H9 (cell line): ENCODE measurements at regions not wholly inside any gene's neighbourhood (a gene's known extent, or its start where the extent isn't known, plus 50 kb on each side); places are given as distances from the start of the nearest gene placed in this dataset.

Experiments
- DNase-seq: peaks from one replicate; pipeline ENCODE4 v3.0.0-alpha.2; 2017
- H2AFZ ChIP-seq: one replicate; pipeline ENCODE4 v1.6.1; 2013; ENCODE audit warnings: mild to moderate bottlenecking, low read length, control low read depth, moderate library complexity
- H2AK5ac ChIP-seq: 2 replicates; pipeline ENCODE4 v1.6.1; 2013; ENCODE audit warnings: low read length, control low read depth, mixed read lengths; ENCODE audit not compliant: insufficient read length
- H2BK120ac ChIP-seq: one replicate; pipeline ENCODE4 v1.6.1; 2013; ENCODE audit warnings: low read depth, mild to moderate bottlenecking, low read length, control low read depth, inconsistent platforms; ENCODE audit not compliant: poor library complexity, severe bottlenecking
- H2BK12ac ChIP-seq: 2 replicates; pipeline ENCODE4 v1.6.1; 2013; ENCODE audit warnings: low read length, control low read depth, mixed read lengths, low read depth; ENCODE audit not compliant: insufficient read length
- H2BK15ac ChIP-seq: 2 replicates; pipeline ENCODE4 v1.6.1; 2013; ENCODE audit warnings: low read depth, low read length, control low read depth
- H2BK20ac ChIP-seq: one replicate; pipeline ENCODE4 v1.6.1; 2013; ENCODE audit warnings: low read depth, mild to moderate bottlenecking, low read length, control low read depth, inconsistent platforms; ENCODE audit not compliant: poor library complexity, severe bottlenecking
- H2BK5ac ChIP-seq: 2 replicates; pipeline ENCODE4 v1.6.1; 2013; ENCODE audit warnings: low read length, control low read depth, mixed read lengths; ENCODE audit not compliant: insufficient read length
- H3K14ac ChIP-seq: 2 replicates; pipeline ENCODE4 v1.6.1; 2013; ENCODE audit warnings: low read length, control low read depth; ENCODE audit not compliant: insufficient read depth
- H3K18ac ChIP-seq: 2 replicates; pipeline ENCODE4 v1.6.1; 2013; ENCODE audit warnings: low read depth, mild to moderate bottlenecking, mixed read lengths, low read length, control low read depth; ENCODE audit not compliant: insufficient read length
- H3K23ac ChIP-seq: 2 replicates; pipeline ENCODE4 v1.6.1; 2013; ENCODE audit warnings: low read length, control low read depth, mixed read lengths, low read depth; ENCODE audit not compliant: insufficient read length
- H3K23me2 ChIP-seq: 2 replicates; pipeline ENCODE4 v1.6.1; 2013; ENCODE audit warnings: low read depth, mild to moderate bottlenecking, mixed read lengths, low read length, control low read depth; ENCODE audit not compliant: insufficient read length, poor library complexity, severe bottlenecking
- H3K27ac ChIP-seq: 2 replicates; pipeline ENCODE4 v1.5.1; 2013; ENCODE audit warnings: low read length, control low read depth, mixed read lengths, low read depth; ENCODE audit not compliant: insufficient read length
- H3K27me3 ChIP-seq: 2 replicates; pipeline ENCODE4 v1.6.1; 2013; ENCODE audit warnings: low read length, control low read depth, inconsistent platforms; ENCODE audit not compliant: insufficient read depth
- H3K4ac ChIP-seq: 2 replicates; pipeline ENCODE4 v1.6.1; 2013; ENCODE audit warnings: low read depth, mild to moderate bottlenecking, control low read depth, inconsistent platforms, low read length, moderate library complexity
- H3K4me1 ChIP-seq: 2 replicates; pipeline ENCODE4 v1.6.1; 2013; ENCODE audit warnings: low read length, control low read depth, inconsistent platforms; ENCODE audit not compliant: insufficient read depth
- H3K4me2 ChIP-seq: 2 replicates; pipeline ENCODE4 v1.6.1; 2013; ENCODE audit warnings: low read length, control low read depth, mixed read lengths; ENCODE audit not compliant: insufficient read length, insufficient read depth
- H3K56ac ChIP-seq: 2 replicates; pipeline ENCODE4 v1.6.1; 2013; ENCODE audit warnings: low read depth, mild to moderate bottlenecking, mixed read lengths, low read length, control low read depth; ENCODE audit not compliant: insufficient read length
- H3K79me1 ChIP-seq: 2 replicates; pipeline ENCODE4 v1.6.1; 2013; ENCODE audit warnings: low read depth, mild to moderate bottlenecking, moderate library complexity, low read length, control low read depth, inconsistent platforms; ENCODE audit not compliant: insufficient read depth, poor library complexity, severe bottlenecking
- H3K79me2 ChIP-seq: 2 replicates; pipeline ENCODE4 v1.6.1; 2013; ENCODE audit warnings: low read length, control low read depth, inconsistent platforms; ENCODE audit not compliant: insufficient read depth
- H3K9ac ChIP-seq: 2 replicates; pipeline ENCODE4 v1.6.1; 2013; ENCODE audit warnings: low read length, control low read depth, mixed read lengths; ENCODE audit not compliant: insufficient read length; ENCODE audit errors: extremely low read depth
- H3K9me3 ChIP-seq: one replicate; pipeline ENCODE4 v1.6.1; 2013; ENCODE audit warnings: low read depth, low read length, inconsistent platforms; ENCODE audit not compliant: control insufficient read depth
- H3T11ph ChIP-seq: one replicate; pipeline ENCODE4 v1.6.1; 2013; ENCODE audit warnings: mild to moderate bottlenecking, low read length, control low read depth, inconsistent platforms
- H4K20me1 ChIP-seq: one replicate; pipeline ENCODE4 v1.6.1; 2013; ENCODE audit not compliant: control insufficient read depth, insufficient read length, insufficient read depth
- H4K5ac ChIP-seq: 2 replicates; pipeline ENCODE4 v1.6.1; 2013; ENCODE audit warnings: low read depth, mild to moderate bottlenecking, mixed read lengths, low read length, control low read depth; ENCODE audit not compliant: insufficient read length
- H4K8ac ChIP-seq: replicated peaks from 2 replicates; pipeline ENCODE4 v1.6.1; 2013; ENCODE audit warnings: low read length, control low read depth, mixed read lengths, low read depth; ENCODE audit not compliant: insufficient read length
- H4K91ac ChIP-seq: 2 replicates; pipeline ENCODE4 v1.6.1; 2013; ENCODE audit warnings: low read depth, mild to moderate bottlenecking, moderate library complexity, mixed read lengths, low read length, control low read depth; ENCODE audit not compliant: insufficient read length
- H3K27ac Mint-ChIP-seq, 3 experiments: 2 replicates in 2 of 3; 3 replicates in 1 of 3; pipeline ENCODE4 v1.8.0; 2020 to 2021; ENCODE audit warnings: mixed read lengths in 3 of 3, mild to moderate bottlenecking in 1 of 3, moderate library complexity in 1 of 3
- H3K27me3 Mint-ChIP-seq: 2 replicates; pipeline ENCODE4 v1.8.0; 2021; ENCODE audit warnings: low read depth, mild to moderate bottlenecking, moderate library complexity, mixed read lengths
- H3K36me3 Mint-ChIP-seq, 3 experiments: 2 replicates in 2 of 3; 3 replicates in 1 of 3; pipeline ENCODE4 v1.8.0; 2020 to 2021; ENCODE audit warnings: low read depth in 3 of 3, mixed read lengths in 3 of 3; ENCODE audit not compliant: insufficient read depth in 1 of 3
- H3K4me1 Mint-ChIP-seq, 2 experiments: 2 replicates each; pipeline ENCODE4 v1.8.0; 2020; ENCODE audit warnings: mixed read lengths in 2 of 2
- H3K4me3 Mint-ChIP-seq, 2 experiments: 2 replicates in 1 of 2; 3 replicates in 1 of 2; pipeline ENCODE4 v1.8.0; 2020 to 2021; ENCODE audit warnings: mild to moderate bottlenecking in 2 of 2, mixed read lengths in 2 of 2, moderate library complexity in 1 of 2
- H3K9me3 Mint-ChIP-seq, 2 experiments: 2 replicates in 1 of 2; 3 replicates in 1 of 2; pipeline ENCODE4 v1.8.0; 2020; ENCODE audit warnings: mild to moderate bottlenecking in 2 of 2, mixed read lengths in 2 of 2, moderate library complexity in 1 of 2
- TF ChIP-seq, protein P1 (sequence below): fragments of 200-600 bp; sonication (generic); conservative IDR thresholded peaks from 3 replicates; pipeline ENCODE4 v1.8.0; 2021; ENCODE audit warnings: antibody characterized with exemption, mild to moderate bottlenecking

DNA sequence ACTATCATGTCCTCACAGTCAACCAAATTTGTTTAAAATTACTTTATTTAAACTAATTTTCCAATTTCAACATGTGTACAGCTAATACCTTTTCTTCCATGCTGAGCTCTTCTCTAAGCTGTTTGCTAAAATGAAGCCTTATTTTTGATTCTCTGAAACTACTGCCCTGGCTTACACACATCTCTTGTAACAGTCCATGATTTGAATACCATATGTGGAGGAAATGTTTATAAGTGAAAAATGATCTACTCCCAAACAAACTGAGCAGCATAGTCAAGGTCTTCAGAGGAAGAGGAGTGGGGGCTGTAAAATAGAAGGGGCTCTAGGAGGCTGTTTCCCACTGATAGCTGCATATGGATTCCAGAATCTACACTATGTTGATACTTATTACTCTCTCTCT is 188.7 kb downstream of the ANKRD50 start:
- no peak overlapping the region for H3K56ac ChIP-seq
- H4K5ac ChIP-seq: no peak overlapping the region
- peaks cover 27 to 29% of the 10 kb centered on the region in 2 experiments for H3K4me1 Mint-ChIP-seq
- no peak overlapping the region for H3K18ac ChIP-seq
- H3K4me1 ChIP-seq: no peaks in the 10 kb centered on the region
- no peak overlapping the region for H2BK15ac ChIP-seq
- H3K4me3 Mint-ChIP-seq: no peak overlapping the region
- H3K27me3 ChIP-seq: no peaks in the 10 kb centered on the region
- no peak overlapping the region for H4K91ac ChIP-seq
- DNase-seq: no peak
- no peak overlapping the region for H3K27ac Mint-ChIP-seq
- H3K4ac ChIP-seq: no peak overlapping the region
- peaks cover 3 to 9% (median 6%) of the 10 kb centered on the region in 3 experiments for H3K36me3 Mint-ChIP-seq
- H3K79me2 ChIP-seq: no peaks in the 10 kb centered on the region
- H3K23ac ChIP-seq: no peak overlapping the region
- H3K23me2 ChIP-seq: no peaks in the 10 kb centered on the region
- no peak overlapping the region for H3K9ac ChIP-seq
- H2BK120ac ChIP-seq: no peak overlapping the region
- H3K79me1 ChIP-seq: no peaks in the 10 kb centered on the region
- H3K9me3 ChIP-seq: no peaks in the 10 kb centered on the region
- no peak overlapping the region for H2BK12ac ChIP-seq
- H4K20me1 ChIP-seq: no peaks in the 10 kb centered on the region
- H3K27me3 Mint-ChIP-seq: no peaks in the 10 kb centered on the region; the same call in 1 of the 2 replicates
- TF ChIP-seq, protein P1, sequence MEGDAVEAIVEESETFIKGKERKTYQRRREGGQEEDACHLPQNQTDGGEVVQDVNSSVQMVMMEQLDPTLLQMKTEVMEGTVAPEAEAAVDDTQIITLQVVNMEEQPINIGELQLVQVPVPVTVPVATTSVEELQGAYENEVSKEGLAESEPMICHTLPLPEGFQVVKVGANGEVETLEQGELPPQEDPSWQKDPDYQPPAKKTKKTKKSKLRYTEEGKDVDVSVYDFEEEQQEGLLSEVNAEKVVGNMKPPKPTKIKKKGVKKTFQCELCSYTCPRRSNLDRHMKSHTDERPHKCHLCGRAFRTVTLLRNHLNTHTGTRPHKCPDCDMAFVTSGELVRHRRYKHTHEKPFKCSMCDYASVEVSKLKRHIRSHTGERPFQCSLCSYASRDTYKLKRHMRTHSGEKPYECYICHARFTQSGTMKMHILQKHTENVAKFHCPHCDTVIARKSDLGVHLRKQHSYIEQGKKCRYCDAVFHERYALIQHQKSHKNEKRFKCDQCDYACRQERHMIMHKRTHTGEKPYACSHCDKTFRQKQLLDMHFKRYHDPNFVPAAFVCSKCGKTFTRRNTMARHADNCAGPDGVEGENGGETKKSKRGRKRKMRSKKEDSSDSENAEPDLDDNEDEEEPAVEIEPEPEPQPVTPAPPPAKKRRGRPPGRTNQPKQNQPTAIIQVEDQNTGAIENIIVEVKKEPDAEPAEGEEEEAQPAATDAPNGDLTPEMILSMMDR: no peak
- H3K27ac ChIP-seq: no peak overlapping the region
- H3K14ac ChIP-seq: no peak overlapping the region
- no peak overlapping the region for H3T11ph ChIP-seq
- H2BK20ac ChIP-seq: no peak overlapping the region
- no peak overlapping the region for H2AK5ac ChIP-seq
- no peak overlapping the region for H2AFZ ChIP-seq
- no peak overlapping the region for H4K8ac ChIP-seq
- peaks cover 8 to 12% of the 10 kb centered on the region in 2 experiments; a peak in 4 of 5 replicates for H3K9me3 Mint-ChIP-seq
- H3K4me2 ChIP-seq: no peak overlapping the region
- H2BK5ac ChIP-seq: no peak overlapping the region
